Endothelial cell of hepatic sinusoid (primary cell): ENCODE measurements at regions not wholly inside any gene's neighbourhood (a gene's known extent, or its start where the extent isn't known, plus 50 kb on each side); places are given as distances from the start of the nearest gene placed in this dataset.

ENCODE experiments used
- in situ Hi-C: cut with HindIII; loops from 2 replicates; pipeline ENCODE4 v1.10.0; 2017; ENCODE audit warnings: low sequenced_read_pairs

DNA sequence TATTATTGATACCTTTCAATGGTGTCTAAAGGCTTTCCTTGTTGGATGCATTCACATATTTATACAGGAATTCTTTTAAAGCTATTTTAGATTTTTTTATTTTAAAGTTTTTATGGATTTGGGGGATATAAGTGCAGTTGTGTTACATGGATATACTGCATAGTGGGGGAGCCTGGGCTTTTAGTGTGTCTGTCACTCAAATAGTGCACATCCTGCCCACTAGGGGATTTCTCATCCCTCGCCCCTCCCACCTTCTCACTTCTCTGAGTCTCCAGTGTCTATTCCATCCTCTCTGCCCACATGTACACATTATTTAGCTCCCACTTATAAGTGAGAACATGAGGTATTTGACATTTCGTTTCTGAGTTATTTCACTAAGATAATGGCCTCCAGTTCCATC, 154.0 kb upstream of the MKI67 start:
- in situ Hi-C loops: no loop called here

DNA sequence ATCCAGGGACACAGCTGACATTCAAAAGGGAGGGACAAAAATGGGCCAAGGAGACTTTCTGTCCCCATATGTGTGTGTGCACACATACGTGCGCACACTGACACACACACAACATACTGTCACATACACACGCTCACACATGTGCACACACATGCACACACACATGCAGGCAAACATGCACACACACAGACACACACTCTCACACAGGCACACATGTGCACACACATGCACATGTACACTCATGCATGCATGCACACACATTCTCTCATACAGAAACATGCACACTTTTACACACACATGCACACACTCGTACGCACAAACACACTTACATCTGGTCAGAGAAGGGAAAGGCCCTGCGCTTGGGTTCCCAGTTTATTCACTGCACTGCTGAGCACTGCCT, 155.1 kb upstream of the MKI67 start:
- in situ Hi-C loops: no loop called here

DNA sequence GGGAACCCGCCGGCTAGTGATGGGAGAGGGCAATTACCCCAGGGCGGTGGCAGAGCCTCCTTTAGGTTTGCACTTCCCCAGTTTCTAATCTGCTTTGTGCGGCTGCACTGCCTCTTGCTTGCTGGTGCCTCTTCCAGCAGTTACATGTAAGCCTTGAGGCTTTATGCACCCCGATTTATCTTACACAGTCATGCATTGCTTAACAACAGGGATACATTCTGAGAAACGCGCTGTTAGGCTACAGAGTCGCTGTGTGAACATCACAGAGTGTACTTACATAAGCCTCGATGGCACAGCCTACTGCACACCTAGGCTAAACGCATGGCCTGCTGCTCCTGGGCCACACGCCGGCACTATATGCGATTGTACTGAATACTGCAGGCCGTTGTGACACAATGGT, 155.6 kb upstream of the MKI67 start:
- in situ Hi-C loops: no loop called here

DNA sequence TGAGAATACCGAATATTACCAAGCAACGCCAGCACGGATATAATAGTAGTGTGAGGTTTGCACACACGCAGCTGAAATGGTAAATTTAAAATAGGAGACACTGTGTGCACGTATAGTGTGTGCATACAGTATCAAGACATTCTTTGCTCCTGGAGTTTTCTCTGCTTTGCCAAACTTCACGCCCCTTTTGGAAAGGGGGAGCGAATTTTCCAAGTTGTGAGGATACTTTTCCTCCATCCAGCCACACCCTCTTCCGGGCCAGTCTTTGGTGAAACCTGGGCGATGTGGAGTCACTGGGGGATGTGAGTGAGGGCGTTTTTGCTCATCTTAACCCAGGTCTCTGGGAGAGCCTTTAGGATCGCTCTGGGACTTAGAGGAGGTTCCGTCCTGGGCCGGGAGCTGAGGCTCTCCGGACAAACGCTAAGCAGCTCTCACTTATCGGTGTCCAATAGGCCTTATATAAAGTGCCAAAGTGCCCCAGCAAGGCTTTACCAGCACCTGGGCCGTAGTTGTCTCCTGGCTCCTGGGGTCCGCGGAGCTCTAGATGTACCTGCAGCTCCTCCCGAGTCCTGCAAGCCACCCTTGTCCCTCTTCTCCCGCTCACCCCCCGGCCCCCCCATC, 160.0 kb upstream of the MKI67 start:
- in situ Hi-C loops: no loop called here

DNA sequence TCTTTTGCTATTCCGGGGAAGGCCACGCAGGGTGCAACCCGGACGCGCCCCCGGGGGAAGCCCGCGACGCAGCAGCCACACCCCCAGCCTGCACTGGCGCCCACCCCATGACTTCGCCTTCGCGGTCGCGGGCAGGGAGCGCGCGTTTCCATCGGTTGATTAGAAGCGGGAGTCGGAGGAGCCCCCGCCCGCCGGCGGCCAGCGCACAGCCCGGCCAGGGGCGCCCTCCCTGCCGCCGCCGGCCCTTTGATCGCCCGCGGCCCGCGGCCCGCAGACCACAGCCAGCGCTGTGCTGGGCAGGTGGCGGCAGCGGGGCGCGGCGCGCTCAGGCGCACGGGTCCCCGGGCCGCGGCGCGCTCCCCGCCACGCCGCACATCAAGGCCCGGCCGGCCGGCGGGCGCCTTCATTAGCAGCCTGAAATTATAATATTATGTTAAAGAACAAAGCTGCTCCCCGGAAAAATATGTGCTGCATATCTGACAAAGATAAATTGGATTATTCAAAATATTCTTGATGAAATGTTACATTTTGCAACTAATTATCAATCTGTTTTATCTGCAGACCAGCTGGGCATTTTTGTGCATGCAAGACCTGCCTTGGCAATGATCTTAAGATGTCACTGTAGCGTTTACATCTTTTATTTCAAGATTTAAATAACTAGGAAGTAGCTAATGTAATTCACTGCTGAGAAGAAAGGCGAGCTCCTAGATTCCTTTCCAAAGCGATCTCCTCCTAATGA, 160.7 kb upstream of the MKI67 start:
- in situ Hi-C loops: no loop called here

DNA sequence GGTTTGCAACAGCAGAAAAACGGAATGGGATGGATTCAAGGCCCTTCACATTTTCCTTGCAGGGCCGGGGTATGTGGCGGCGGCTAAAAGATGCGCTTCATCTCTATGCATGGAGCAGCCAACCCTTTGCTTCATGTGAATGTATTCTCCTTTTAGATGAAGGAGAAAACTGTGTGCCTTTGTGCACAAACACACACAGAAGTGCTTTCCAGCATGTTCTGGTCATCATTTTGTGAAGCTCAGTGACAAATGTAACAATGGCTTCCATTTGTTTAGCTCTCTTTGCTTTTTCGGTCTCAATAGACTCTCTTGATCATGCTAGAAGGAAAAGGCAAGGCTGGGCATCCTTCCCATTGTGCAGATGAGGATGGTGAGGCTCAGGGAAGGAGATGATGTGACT, 161.7 kb upstream of the MKI67 start:
- in situ Hi-C loops: no loop called here

DNA sequence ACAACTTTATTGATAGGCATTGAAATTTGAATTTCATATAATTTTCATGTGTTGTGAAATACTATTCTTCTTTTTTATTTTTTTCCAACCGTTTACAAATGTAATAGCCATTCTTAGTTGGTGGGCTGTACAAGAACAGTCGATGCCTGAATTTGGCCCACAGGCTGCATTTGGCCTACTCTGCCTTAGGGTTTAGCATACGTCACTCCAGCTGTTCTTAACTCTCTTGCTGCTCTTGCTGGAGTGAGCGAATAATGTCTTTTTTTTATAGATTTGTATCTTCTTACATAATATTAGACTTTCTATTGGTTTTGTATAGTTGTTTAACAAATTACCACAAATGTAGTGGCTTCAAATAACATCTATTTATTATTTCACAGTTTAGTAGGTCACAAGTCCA, 163.4 kb upstream of the MKI67 start:
- in situ Hi-C loops: no loop called here

DNA sequence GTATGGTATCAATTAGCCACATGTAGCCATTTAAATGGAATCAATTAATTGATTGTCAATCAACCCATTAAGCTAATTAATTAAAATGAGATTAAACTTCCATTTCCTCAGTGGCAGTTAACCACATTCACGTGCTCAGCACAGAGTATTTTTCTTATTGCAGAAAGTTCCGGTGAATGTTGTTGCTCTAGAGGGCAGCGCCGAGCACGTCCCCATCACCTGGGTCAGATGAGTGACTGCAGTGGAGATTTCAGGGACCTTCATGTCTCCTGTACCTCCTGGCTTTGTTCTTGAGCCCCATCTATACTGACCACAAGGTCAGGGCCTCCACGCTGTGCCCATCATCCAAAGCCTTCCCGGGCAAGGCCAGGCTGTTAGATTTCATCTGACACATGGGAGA, 168.8 kb upstream of the MKI67 start:
- in situ Hi-C loops: no loop called here

DNA sequence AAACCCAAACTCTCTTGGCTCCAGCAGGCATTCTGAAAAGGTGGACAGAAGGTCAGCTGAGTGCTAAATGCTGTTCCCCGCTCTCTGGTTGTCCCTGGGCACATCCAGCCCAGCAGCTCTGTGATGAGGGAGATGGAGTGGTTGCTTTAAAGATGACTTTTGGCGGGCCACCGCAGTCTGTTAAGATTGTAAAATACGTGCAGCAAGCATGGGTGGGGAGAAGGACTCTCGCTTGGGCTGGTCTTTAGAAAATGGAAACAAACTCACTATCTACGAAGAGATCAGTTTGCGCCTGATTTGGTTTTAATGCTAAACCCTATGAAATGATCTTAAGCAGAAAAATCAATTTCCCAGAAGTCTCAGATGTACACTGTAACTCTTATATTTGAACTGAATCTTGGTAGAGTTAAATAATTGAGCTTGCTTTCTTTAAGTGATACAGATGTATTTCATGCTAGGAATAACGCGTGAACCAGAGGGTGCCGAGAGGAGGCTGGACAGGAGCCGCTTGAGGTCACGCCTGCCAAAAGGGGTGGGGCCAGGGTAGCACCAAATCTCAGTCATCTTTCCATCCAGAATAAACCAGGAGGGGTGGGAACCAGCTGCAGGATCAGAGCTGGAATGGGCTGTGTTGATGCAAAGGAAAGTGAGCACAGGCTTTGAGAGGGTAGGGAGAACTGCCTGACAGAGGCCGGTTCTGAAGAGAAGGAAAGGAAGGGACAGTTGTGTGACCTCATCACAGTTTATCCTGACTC, 170.2 kb upstream of the MKI67 start:
- in situ Hi-C loops: no loop called here

DNA sequence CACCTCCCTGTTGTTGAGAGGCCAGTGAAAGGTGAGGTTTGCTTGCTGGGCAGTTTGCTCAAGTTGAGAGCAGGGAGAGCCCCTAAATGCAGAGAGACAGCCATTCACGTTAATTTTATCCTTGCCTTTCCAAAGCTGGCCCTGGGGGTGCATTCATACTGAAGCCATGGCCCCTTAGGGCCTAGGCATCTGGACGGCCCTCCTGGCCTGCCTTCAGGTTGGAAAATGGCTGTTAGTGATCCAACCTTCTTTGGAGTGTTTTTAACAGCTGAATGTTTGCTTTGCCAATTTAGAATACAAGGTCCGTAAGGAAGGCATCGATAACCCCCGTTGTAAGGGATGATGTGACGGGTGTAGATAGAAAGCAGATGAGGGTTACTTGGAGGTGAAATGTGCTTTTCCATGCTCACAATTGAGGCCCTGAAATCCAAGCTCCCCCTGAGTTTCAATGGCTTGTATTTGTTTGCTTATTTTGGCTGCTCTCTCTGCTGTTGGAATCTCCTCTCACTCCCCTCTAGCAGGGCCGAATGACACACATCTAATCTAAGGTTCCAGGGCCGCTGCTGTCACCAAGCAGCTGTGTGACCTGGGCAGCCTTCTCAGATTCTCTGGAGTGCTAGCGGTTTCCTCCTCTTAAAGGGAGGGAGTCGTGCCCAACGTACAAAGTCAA, 171.6 kb upstream of the MKI67 start:
- in situ Hi-C loops: no loop called here

DNA sequence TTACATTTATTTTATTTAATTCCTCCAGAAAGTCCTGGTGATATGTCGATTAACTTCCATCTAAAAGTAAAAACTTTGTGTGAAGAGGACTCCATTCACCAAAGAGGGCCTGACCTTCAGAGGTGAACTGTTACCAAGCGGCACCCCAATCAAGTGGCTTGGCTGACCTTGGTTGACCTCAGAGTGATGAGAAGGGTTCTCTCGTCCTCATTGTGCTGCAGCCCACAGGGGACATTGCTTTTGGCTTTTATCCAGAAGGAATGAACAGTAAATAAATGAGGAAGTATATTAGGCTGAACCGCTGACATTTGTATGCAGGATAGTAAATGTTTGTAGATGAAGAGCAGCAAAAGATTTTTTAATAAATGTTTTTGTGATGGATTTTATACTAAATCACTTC, 172.4 kb upstream of the MKI67 start:
- in situ Hi-C loops: no loop called here

DNA sequence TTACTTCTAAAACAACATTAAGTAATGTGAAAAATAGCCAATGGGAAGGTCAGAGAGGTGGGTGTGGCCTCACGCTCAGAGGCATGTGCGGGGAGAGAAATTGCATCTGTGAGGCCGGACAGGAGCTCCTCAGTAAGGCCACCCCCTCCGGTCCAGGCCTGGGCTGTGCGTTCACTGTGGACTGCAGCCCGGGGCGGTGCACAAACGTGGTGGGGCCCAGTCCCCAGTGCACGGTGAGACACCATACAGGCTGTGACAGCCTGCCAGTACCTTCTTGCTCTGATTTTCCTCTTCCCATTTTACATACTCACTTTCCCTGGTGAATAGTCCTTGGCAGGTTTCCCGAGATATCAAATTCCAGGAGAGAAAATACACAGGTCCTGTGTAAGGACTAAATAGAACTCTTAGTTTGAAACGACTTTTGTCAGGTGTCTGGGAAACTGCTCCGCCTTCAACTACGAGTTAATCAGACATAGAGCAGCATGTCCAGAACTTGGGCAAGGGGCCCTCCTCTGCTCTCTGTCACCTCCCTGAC, 174.1 kb upstream of the MKI67 start:
- in situ Hi-C loops: no loop called here

DNA sequence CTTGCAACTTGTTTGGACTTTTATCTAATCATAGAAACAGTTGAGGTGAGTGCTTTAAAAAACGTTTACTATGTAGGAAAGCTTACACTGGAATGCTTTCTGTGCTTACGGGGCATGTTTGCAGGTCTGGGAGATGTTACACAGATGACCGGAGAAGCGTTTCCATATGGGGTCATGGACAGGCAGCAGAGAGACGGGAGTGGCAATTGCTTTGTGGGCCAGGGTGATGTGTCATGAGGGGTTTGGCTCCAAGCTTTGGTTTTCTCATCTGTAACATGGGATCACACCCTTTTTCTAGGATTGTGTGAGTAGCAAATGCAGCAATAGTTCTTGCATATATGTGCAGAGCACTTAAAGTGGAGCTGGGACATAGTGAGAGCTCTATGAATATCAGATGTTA, 174.8 kb upstream of the MKI67 start:
- in situ Hi-C loops: no loop called here

DNA sequence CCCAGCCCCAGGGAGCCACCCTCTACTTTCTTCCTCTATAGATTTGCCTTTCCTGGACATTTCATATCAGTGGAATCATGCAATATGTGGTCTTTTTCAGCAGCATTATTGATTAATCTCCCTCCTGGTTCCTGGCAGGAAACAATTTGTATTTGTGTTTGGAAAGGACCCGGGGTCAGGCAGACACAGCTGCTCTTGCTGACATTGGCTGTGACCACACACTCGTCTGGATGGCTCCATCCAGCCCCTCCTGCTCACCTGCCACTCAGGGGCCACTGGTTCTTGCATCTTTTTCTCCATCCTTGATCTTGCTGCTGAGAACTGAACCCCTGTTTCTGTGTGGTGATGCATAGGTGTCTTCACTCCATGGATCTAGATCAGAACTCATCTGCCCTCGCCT, 176.6 kb upstream of the MKI67 start:
- in situ Hi-C loops: no loop called here

DNA sequence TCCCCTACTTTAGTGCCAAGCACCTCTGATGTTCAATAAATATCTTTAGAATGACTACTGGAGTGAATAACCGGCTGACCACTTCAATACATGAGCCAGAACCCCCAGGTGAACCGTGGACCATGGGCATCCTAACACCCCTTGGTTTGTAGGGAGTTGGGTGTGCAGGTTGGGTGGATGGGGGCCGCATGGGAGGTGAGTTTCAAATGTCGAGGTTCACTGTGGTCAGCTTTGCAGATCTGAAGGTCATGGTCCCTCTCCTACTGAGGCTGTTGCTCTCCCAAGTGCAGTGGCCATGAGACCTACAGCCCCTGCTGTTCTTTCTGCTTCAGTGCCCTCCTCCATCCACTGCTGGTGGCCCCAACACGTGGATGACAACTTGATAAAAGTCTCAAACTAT, 178.0 kb upstream of the MKI67 start:
- in situ Hi-C loops: no loop called here

DNA sequence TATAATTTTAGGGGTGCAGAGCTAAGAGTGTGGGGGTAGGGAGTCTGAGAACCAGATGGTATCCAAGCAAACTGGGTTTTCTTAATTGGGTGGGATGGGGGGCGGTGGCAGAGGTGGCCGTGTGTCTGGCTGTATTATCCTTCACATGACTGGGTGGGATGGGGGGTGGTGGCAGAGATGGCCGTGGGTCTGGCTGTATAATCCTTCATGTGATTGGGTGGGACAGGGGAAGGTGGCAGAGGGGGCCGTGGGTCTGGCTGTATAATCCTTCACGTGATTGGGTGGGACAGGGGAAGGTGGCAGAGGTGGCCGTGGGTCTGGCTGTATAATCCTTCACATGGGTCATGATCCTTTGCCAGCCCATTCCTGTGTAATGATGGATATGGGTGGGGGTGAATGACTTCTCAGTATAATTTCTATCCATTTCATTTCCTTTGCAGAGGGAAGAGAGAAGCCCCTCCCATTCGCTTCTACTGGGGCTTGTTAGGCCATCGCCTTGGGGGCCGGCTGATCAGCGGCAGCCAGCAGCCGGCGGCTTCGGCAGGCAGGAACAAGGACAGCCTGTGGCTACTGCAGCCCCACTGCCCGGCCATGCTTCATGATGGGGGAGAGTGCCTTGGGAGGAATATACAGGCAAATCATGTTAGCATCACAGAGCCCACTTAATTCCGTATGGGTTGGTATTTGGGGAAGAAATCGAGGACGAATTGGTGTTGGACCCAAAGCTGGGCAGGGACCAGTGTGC, 179.6 kb upstream of the MKI67 start:
- in situ Hi-C loops: no loop called here

DNA sequence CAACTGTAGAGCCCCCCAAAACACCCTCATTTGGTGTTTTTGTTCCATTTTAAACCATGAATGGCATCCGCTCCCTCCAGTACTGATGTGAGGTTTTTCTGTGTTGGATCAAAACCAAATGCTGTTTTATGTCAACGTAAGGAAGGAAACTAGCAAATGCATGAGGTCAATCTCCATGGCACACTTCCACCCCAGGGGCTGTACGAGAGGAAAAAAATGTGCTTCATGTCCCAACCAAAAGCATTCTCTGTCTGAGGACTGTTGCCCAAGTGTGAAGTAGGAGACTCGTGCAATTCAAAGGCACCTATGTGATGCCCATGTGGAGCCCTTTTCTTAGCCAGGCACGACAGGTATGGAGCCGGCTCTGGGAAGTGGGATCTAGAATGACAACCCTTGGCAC, 180.3 kb upstream of the MKI67 start:
- in situ Hi-C loops: no loop called here

DNA sequence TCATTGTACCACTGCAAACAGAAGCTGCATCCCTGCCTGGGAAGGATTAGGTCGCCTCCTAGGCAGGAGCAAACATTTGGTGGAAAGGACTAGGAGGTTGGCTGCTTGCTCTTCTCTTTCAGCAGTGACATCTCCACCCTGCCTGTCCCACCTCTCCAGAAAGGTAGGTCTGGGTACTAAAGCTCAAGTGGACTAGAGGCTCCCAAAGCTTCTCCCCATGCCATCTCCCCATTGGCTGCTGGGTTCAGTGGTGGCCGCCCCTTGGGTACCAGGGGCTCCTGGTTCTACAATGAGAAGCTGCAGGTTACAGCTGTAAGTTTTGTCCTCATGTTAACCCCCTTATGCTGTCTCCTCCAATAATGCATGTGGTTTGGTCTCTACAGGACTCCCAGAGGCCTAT, 180.7 kb upstream of the MKI67 start:
- in situ Hi-C loops: no loop called here

DNA sequence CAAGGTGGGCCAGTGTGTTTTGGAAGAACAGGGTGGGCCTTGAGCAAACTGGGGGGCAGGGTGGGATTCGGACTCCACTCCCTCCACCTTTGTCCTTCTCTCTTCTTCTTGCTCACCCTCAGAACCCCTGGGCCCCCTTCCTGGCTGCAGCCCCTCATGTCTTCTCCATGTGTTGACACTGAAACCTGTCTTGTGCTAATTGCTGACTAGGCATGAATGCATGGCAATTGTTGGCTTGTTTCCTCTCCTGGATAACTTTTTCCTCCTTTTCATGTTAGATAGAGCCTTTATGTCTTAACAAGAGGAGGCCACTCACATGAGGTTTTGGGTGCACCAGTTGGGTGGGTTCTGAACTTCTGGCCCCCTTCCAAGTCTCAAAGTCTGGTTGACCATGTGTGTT, 181.6 kb upstream of the MKI67 start:
- in situ Hi-C loops: no loop called here

DNA sequence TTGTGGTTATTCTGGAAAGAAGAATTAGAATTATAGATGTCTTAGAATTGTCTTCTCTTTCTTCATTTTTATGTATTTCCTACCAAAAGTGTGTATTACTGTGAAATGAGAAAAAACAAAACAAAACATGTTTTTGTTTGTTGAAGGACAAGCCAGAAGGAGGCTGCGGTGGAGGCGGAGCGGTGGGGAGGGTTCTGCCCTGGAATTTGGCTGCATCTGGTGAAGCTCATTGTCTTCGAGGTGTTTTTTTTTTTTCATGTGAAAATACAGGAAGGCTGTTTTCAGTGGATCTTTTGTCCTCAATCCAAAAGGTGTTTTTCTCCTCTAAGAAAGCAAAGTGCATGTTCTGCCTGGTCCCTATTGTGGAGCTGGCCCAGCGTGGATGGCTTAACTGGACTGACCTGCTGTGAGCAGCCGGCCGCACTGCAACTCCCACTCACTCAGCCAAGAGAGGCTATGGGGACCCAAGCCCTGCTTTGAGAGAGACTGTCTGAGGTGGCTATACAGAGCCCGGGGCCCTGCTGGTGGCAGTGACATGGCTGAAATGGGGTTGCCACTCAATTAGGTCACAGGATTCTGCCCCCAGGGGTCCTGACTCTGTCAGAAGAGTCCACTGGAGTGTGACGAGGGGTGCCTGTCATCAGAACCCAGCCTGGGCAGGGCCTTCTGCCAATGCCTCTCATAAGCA, 184.9 kb upstream of the MKI67 start:
- in situ Hi-C loops: no loop called here
